GM19455 (cell line): ENCODE measurements at regions not wholly inside any gene's neighbourhood (a gene's known extent, or its start where the extent isn't known, plus 50 kb on each side); places are given as distances from the start of the nearest gene placed in this dataset.
A peak's percentile ranks its signal among the peaks of the same experiment; 100 is the strongest.

ENCODE experiments used
- ATAC-seq: cut with Tn5 transposase; IDR thresholded peaks from one replicate; pipeline ENCODE4 v1.9.1; 2021; ENCODE audit not compliant: unreplicated experiment

DNA sequence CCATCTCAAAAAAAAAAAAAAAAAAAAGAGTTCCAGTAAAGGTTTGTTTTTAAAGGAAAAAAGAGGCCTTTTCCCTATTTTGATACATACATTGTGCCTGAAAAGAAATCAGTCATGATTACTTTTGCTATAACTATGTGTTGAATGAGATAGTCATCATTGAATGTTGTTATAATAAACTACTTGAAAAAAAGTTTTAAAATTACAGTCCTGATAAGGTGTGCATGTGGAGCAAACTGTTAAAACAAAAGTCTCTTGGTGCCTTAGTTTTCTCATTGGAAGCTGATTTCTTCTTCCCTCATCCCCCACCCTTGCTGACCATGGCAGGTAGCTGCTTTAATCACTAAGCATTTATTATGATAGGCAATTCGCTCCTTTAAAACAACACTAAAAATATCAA, 172.3 kb upstream of the TBCA start:
- no peak for ATAC-seq

DNA sequence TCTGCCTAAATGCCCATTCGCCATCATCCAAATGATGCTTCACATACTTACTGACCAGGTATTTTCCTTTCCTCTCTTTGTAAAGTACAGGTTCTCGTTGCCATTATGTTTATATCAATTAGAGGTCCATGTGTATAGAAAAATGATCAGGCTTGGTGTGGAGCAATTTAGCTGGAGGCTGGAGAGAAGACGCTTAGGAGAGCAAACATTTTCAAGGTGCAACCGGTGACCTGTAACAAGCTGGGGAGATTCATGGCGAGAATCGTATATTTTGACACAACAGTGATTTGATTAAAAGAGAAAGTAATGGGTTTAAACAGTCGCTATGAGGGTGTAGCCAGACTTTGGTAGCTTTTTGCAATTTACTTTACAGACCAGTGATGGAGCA, 170.9 kb upstream of the TBCA start:
- ATAC-seq: no peak

DNA sequence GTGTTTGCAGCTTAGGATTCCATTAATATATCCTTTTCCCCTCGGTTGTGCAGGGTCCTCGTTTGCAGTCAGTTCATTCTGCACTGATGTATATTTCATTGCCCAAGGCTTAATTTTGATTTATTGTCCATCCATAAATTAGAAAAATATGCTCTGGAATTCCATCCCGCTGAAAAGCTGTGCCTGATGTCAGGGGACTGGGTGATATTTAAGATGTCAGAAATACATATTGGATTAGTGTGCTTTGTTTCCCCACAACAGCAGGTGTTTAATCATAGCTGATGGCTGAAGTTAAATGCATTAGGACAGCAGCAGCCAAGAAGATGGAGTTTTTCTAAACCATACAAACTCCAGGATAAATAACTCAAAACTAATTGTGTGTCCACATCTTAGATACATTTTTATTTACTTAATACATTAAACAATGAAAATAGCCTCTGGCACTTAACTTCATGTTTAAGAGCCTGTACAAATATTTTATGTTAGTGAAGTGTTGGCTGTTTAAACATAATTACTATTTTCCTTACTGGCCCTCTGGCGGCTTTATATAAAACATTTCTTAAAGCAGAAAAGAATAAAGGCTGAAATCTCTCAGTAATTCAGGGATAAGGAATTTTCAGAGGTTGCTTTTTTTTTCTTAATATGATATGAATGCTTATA, 170.4 kb upstream of the TBCA start:
- no peak for ATAC-seq

DNA sequence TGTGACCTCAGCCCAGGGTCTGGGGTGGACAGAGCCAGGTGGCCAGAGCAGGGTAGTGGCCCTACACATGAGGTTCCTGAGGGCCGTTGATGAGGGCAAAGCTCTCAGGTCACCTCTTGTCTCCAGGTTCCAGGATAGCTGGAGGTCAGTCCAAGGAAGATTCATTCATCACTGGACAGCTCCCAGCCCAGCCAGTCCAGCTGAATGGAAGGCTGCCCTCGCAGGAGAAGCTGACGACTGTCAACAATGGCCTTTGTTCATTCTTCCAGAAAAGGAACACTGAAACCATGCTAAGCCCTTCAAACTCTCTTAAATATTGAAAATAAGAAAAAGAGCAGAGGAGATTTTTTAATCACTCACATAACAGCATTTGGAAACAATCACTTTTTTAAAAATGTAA, 169.7 kb upstream of the TBCA start:
- no peak for ATAC-seq

DNA sequence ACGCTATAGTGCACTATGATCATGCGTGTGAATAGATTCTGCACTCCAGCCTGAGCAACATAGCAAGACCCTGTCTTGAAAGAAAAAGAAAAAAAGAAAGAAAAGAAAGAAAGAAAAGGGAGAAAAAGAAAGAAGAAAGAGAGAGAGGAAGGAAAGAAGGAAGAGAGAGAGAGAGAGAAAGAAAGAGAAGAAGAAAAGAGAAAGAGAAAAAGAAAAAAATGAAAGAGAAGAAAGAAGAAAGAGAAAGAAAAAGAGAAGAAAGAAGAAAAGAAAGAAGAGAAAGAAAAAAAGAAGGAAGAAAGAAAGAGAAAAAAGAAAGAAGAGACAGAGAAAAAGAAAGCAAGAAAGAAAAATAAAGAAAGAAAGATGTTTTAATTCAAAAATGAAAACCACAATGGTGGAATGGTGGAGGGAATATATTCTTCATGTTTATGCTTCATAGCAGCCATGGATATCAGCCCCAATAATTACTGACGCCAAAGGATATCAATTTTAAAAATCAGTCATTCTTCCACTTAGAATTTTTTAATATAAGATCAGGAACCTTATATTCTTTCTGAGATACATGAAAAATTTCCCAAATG, 168.7 kb upstream of the TBCA start:
- no peak for ATAC-seq

DNA sequence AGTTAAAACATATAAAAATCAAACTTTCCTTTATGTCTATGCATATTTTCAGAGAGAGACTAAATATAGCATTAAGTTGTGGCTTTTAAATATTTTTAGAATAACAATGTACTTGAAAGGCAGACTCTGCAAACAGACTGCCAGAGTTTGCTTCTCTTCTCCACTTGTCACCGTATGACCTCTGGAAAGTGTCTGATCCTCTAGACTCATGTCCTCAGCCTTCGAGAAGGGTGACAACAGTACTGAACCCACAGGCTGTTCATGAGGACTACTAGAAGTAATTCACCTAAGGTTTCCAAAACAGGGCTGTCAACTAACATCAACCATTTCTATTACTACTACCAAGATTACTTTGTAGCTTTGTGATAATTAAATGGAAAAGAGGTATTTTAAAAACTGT, 167.7 kb upstream of the TBCA start:
- no peak for ATAC-seq

DNA sequence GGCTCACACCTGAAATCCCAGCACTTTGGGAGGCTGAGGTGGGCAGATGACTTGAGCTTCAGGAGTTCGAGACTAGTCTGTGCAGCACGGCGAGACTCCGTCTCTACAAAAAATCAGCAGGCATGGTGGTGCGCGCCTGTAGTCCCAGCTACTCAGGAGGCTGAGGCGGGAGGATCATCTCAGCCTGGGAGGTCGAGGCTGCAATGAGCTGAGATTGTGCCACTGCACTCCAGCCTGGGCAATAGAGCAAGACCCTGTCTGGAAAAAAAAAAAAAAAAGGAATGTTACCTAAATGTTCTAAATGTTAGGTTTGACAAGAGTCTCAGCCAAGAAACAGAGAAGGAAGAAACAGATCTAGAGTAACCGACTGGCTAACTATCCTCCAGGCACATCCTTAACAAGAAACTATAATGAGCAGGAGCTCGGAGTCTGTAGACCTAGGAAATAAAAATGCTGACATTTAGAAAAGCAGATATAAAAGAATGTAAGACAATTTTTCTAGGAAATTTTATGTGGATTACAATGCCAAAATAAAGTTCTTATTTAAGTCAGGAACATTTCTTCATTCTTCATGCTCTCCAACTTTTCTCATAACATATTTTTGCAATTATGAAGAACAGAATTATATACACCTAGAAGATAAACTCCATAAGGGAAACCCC, 166.6 kb upstream of the TBCA start:
- ATAC-seq: no peak

DNA sequence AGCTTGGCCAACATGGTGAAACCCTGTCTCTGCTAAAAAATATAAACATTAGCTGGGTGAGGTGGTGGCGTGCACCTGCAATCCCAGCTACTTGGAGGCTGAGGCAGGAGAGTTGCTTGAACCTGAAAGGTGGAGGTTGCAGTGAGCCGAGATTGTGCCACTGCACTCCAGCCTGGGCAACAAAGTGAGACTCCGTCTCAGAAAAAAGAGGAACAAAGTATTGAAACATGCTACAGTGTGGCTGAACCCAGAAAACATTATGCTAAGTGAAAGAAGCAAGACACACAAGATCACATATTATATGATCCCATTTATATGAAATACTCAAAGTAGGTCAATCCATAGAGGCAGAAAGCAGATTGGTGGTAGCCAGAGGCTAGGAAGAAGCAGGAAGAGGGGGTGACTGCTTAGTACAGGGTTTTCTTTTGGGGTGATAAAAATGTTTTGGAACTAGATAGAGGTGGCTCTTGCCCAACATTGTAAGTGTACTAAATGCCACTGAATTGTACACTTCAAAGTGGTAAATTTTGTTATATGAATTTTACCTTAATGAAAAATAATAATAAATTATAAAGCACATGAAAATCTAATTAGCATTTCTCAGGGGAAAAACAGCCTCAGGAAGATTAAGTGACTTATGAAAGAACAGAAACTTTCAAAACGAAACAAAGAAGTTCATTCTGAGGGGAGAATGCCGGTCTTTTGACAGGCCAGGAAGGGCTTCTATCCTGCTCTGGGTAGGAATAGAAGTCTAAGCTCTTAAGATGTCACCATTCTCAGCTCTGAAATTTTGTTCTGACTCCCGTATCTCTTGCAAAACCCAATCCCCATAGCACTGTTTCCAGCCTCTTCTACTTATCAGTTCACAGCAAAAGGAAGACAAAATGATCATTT, 161.1 kb upstream of the TBCA start:
- peak; percentile 88 for ATAC-seq

DNA sequence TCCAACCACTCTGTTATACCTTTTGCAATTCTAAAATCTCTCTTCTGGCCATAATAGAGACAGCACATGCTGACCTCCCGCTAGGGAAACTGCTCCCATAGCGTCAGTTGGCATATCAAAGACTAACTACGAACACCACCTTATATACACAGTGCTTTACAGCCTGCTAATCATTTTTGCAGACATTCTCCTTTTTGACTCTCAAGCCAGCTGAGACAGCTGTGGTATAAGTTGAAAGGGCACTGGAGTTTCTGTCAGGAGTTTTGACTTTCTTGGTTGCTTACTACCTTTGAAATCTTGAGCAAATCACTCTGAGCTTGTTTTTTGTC, 160.2 kb upstream of the TBCA start:
- no peak for ATAC-seq

DNA sequence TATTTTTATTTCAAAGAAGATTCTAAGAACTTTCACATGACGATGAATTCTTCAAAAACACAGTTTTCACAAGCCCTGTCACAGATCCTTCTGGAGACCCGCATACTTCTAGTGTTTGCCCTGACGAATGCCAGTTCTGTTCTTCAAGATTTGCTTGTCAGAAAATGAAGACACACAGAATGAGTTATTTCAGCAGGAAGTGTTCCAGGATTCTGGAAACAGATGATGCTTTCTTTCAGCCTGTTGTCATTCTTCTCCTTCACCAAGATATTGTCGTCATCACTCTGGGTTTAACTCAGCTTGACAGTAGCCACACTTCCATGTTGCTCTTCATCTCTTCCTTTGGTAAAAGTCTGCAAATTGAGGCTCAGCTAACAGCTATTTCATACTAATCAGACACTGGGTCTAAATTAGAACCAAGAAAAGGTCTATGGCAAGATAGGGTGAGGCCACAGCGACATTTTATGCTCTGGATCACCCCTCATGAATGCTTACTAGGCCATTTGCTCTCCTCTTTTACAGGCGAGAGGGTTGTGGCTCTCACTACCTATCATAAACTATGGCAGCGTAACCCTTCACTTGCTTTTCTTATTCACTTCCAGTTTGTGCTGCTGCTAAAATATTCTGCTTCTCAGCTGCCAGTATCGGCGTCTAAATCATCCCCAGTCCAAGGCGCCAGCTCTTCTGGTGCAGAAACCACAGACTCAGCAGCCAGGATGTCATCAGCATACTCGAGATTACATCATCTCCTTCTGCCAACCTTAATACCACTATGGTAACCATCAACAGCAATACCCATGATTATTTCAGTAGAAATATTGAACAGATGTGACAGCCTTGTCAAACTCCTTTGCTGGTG, 159.6 kb upstream of the TBCA start:
- ATAC-seq: no peak

DNA sequence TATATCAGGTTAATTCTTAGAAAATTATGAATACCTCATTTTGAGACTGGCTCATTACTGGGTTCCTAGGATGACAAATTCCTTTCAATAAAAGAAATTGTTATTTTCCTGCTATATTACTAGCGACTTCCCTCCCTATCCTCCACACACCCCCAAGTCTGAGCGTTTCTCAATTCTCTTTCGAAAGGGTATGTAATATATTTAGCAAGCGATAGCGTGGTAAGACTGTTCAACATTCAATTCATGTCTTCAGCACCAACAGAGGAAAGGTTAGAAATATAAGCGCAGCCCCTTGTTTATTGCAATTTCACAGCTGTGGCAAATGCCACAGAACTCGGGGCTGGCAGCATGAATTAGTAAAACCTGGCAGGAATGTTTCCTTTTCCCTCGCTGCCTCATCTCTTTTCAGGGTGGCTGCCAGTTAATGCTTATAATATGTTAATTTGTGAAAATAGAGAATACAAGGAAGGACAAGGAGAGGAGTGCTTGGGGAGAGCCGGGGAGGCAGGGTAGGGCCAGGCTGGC, 152.7 kb upstream of the TBCA start:
- ATAC-seq: no peak

DNA sequence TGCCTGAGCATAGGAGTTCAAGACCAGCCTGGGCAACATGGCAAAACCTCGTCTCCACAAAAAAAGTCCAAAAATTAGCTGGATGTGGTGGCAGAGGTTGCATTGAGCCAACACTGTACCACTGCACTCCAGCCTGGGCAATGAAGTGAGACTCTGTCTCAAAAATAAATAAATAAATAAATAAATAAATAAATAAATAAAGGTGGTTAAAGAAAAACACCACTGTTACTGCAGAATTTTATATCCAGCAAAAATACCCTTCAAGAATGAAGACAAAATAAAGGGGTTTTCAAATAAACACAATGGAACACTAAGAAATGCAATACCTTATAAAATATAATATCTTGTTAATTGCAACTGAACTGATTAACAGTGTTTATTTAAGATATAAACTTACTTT, 150.2 kb upstream of the TBCA start:
- ATAC-seq: no peak

DNA sequence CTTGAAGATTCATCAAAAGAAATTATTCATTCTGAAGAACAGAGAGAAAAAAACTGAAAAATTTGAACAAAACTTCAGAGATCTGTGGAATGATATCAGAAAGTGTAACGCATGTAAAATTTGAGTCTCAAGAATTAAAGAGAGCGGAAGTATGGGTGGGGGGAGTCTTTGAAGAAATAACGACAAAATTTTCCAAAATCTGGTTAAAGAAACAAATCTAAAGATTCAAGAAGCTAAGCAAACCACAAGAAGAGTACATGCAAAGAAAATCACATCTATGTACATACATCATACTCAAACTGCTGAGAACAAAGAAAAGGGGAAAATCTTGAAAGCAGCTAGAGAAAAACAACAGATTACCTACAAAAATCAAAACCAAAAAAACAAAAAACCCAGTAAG, 149.4 kb upstream of the TBCA start:
- no peak for ATAC-seq

DNA sequence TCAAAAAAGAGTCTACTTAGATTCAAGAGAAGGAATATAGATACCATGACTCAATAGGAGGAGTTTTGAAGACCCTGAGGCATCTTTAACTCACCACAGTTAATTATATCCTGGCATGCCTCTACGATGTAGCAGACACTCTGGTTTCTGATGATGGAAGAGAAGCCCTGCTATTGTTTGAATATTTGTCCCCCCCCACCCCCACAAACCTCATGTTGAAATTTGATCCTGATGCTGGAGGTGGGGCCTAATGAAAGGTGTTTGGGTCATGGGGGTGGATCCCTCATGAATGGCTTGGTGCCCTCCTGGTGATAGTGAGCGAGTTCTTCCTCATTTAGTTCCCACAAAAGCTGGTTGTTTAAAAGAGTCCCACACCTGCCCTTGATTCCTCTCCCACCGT, 147.9 kb upstream of the TBCA start:
- no peak for ATAC-seq

DNA sequence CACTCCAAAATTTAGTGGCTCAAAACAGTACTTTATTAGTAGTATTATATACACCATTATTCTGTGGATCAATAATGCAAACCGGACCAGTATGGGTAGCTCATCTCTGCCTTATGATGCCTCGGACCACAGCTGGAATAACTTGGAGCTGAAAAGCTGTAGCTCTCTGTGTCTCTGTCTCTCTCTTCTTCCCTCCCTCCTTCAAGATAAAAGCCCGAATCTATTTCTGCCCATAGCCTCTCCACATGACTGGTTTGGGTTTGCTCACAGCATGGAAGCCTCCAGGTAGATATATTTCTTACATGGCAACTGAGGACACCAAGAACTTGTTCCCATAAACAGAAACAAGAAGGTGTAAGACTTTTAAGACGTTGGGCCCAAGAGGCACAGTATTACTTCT, 147.5 kb upstream of the TBCA start:
- no peak for ATAC-seq

DNA sequence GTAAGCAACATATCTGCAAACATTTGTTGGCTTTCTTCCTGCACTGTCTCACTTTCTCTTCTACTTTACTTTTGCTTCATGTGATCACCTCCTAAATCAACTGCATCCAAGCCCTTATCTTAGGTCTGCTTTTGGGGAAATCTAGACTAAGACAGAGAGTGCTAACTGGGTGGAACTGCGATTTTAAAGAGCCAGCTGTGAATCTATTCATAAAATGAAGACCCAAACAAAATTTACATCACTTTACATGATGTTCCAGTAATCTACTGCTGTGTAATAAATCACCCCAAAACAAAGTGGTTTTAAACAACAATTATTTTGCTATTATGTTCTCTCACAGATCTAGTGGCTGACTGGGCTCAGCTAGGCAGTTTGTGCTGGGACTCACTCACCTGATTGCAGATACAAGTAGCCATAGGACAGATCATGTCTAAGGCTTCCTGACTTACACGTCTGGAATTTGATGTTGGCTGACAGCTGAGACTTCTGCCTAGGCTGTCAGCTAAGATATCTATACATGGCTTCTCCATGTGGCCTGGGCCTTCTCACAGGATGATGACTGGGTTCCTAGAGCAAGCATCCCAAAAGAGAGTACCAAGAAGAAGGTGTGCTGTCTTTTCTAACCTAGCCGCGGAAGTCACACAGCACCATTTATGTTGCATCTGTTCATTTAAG, 145.1 kb upstream of the TBCA start:
- no peak for ATAC-seq

DNA sequence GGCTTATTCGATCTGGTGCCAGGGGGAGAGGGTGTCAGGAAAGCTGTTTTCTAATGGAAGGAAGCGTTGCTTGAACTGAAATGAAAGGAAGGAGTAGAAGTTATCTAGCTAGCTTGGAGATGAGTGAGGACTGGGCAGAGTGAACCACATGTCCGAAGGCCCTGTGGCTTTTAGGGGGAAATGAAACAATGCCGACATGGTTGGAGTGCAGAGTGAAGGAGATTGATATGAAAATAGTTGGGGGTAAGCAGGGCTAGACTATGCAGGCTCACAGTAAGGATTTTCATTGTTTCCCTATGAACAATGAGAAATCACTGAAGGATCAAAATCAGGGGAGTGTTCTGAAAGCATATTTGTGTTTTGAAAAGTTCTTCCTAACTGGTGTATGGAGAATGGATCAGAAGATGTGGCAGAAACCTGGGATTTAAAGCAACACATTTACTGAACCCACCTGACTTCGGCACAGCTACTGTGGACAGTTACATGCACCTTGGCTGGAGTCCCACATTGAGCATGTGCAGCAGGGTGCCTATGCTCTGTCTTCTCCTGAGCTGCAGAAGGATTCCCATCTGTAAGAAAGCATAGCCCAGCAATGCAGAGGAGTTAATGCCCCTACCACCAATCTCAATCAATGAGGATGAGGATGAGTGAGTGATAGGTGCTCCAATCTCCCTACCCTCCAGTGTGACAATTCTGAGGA, 144.4 kb upstream of the TBCA start:
- ATAC-seq: no peak

DNA sequence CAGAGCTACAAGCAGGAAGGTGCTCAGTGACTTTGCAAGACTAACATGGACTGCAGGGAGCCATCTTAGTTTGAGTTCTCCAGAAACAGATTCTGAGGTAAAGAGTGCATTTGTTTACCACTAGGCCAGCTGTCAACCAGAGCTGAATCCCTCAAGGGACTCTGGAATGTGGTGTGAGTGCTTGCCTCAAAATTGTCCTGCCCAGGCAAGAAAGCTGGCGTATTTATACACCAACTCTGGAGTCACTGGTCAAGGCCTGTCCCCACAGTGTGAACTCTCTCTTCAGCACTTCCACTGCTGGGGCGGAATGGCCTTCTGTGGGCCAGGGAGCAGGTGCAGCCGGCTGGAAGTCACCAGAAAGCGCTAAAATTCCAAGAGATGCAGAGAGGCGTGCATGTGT, 139.2 kb upstream of the TBCA start:
- no peak for ATAC-seq

DNA sequence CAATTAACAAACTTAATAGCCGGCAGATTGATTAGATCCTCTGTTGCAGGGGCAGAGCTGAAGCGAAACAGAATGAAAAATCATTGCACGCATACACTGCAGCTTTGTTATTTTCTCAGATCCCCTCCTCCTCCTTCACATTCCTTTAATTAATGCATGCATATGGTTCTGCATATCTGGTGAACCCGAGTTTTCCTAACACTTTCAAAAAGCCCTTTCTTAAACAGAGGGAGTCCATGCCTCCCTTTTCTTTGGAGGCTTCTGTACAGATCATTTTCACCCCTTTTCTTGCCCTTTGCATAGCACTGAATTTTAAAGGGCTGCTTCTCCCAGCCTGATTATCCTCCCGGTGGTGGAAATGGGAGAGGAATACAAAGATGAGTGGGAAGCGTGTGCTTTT, 136.6 kb upstream of the TBCA start:
- no peak for ATAC-seq
